SJCRH30 (cell line): ENCODE measurements at regions not wholly inside any gene's neighbourhood (a gene's known extent, or its start where the extent isn't known, plus 50 kb on each side); places are given as distances from the start of the nearest gene placed in this dataset.

Experiments used
- DNase-seq, 2 experiments: peaks; one replicate each; pipeline ENCODE4 v3.0.0-alpha.2; 2015 to 2020
- H3K27ac ChIP-seq: fragments of 250-450 bp; sonication (Bioruptor Pico); 2 replicates; pipeline ENCODE4 v1.5.1; 2020; ENCODE audit warnings: mild to moderate bottlenecking, moderate library complexity
- H3K27me3 ChIP-seq: fragments of 250-450 bp; sonication (Bioruptor Pico); 2 replicates; pipeline ENCODE4 v1.5.1; 2020; ENCODE audit warnings: mild to moderate bottlenecking, moderate library complexity
- H3K36me3 ChIP-seq: fragments of 250-450 bp; sonication (Bioruptor Pico); 2 replicates; pipeline ENCODE4 v1.5.1; 2020; ENCODE audit warnings: mild to moderate bottlenecking, moderate library complexity
- H3K4me1 ChIP-seq: fragments of 250-450 bp; sonication (Bioruptor Pico); 2 replicates; pipeline ENCODE4 v1.5.1; 2020; ENCODE audit warnings: mild to moderate bottlenecking, moderate library complexity
- H3K4me3 ChIP-seq: fragments of 250-450 bp; sonication (Bioruptor Pico); 2 replicates; pipeline ENCODE4 v1.5.1; 2020; ENCODE audit warnings: mild to moderate bottlenecking, moderate library complexity
- H3K9me3 ChIP-seq: fragments of 250-450 bp; sonication (Bioruptor Pico); replicated peaks from 2 replicates; pipeline ENCODE4 v1.5.1; 2020; ENCODE audit warnings: mild to moderate bottlenecking, moderate library complexity

GRCh38 chr5:144896473-144896872, 725.8 kb downstream of the KCTD16 start:
- Histone ChIP-seq H3K4me1 (no peaks in the 10 kb centered on the region), H3K4me3 (no peak overlapping the region), H3K36me3 (no peaks in the 10 kb centered on the region), H3K27ac (no peak overlapping the region), H3K27me3 (no peaks in the 10 kb centered on the region), H3K9me3 (no peaks in the 10 kb centered on the region)
- no peak for DNase-seq

- Histone ChIP-seq H3K4me1 (no peaks in the 10 kb centered on the region), H3K9me3 (no peaks in the 10 kb centered on the region), H3K27ac (no peak overlapping the region), H3K36me3 (no peaks in the 10 kb centered on the region), H3K27me3 (no peaks in the 10 kb centered on the region), H3K4me3 (no peak overlapping the region)
- DNase-seq, result no peak
Measured at GRCh38 chr5:144886668-144887067, 716.0 kb downstream of the KCTD16 start.

- Histone ChIP-seq H3K27ac (no peak overlapping the region), H3K4me3 (no peak overlapping the region), H3K4me1 (no peaks in the 10 kb centered on the region), H3K9me3 (no peaks in the 10 kb centered on the region), H3K36me3 (no peaks in the 10 kb centered on the region), H3K27me3 (no peaks in the 10 kb centered on the region)
- DNase-seq, result no peak
Measured at GRCh38 chr5:144882739-144883283, 712.1 kb downstream of the KCTD16 start.

GRCh38 chr5:144880513-144880912, 709.8 kb downstream of the KCTD16 start:
- no peaks in the 10 kb centered on the region for H3K27me3 ChIP-seq
- no peaks in the 10 kb centered on the region for H3K4me1 ChIP-seq
- no peak overlapping the region for H3K27ac ChIP-seq
- DNase-seq, result no peak
- H3K36me3 ChIP-seq, result no peaks in the 10 kb centered on the region
- H3K4me3 ChIP-seq, result no peak overlapping the region
- H3K9me3 ChIP-seq, result no peaks in the 10 kb centered on the region

GRCh38 chr5:144876990-144877389, 706.3 kb downstream of the KCTD16 start:
- DNase-seq, result no peak

GRCh38 chr5:144873076-144873475, 702.4 kb downstream of the KCTD16 start:
- Histone ChIP-seq H3K27me3 (no peaks in the 10 kb centered on the region), H3K4me1 (no peaks in the 10 kb centered on the region), H3K4me3 (no peak overlapping the region), H3K27ac (no peak overlapping the region), H3K9me3 (no peaks in the 10 kb centered on the region), H3K36me3 (no peaks in the 10 kb centered on the region)
- no peak for DNase-seq

More at GRCh38 chr5:144876990-144877389, 706.3 kb downstream of the KCTD16 start:
- Histone ChIP-seq H3K36me3 (no peaks in the 10 kb centered on the region), H3K4me1 (no peaks in the 10 kb centered on the region), H3K4me3 (no peak overlapping the region), H3K27me3 (no peaks in the 10 kb centered on the region), H3K9me3 (no peaks in the 10 kb centered on the region), H3K27ac (no peak overlapping the region)

- H3K27ac ChIP-seq, result no peak overlapping the region
- H3K4me3 ChIP-seq, result no peak overlapping the region
- no peaks in the 10 kb centered on the region for H3K36me3 ChIP-seq
- DNase-seq, result no peak
- no peaks in the 10 kb centered on the region for H3K4me1 ChIP-seq
- no peaks in the 10 kb centered on the region for H3K9me3 ChIP-seq
- no peaks in the 10 kb centered on the region for H3K27me3 ChIP-seq
Measured at GRCh38 chr5:144864118-144864517, 693.4 kb downstream of the KCTD16 start.

- no peak for DNase-seq
- no peak overlapping the region for H3K4me3 ChIP-seq
- no peaks in the 10 kb centered on the region for H3K9me3 ChIP-seq
- H3K36me3 ChIP-seq, result no peaks in the 10 kb centered on the region
- H3K27ac ChIP-seq, result no peak overlapping the region
- no peaks in the 10 kb centered on the region for H3K27me3 ChIP-seq
- no peaks in the 10 kb centered on the region for H3K4me1 ChIP-seq
Measured at GRCh38 chr5:144857454-144857853, 686.8 kb downstream of the KCTD16 start.

GRCh38 chr5:144844086-144844485, 673.4 kb downstream of the KCTD16 start:
- DNase-seq, result no peak
- H3K4me3 ChIP-seq, result no peak overlapping the region

GRCh38 chr5:144832416-144832815, 661.7 kb downstream of the KCTD16 start:
- no peaks in the 10 kb centered on the region for H3K9me3 ChIP-seq
- no peak overlapping the region for H3K27ac ChIP-seq
- no peak overlapping the region for H3K4me3 ChIP-seq
- H3K36me3 ChIP-seq, result no peaks in the 10 kb centered on the region
- no peaks in the 10 kb centered on the region for H3K4me1 ChIP-seq
- no peak for DNase-seq
- no peaks in the 10 kb centered on the region for H3K27me3 ChIP-seq

More at GRCh38 chr5:144844086-144844485, 673.4 kb downstream of the KCTD16 start:
- H3K27me3 ChIP-seq, result no peaks in the 10 kb centered on the region
- H3K4me1 ChIP-seq, result no peaks in the 10 kb centered on the region
- no peaks in the 10 kb centered on the region for H3K9me3 ChIP-seq
- no peak overlapping the region for H3K27ac ChIP-seq
- H3K36me3 ChIP-seq, result no peaks in the 10 kb centered on the region

GRCh38 chr5:144831650-144832049, 661.0 kb downstream of the KCTD16 start:
- no peak overlapping the region for H3K4me3 ChIP-seq
- H3K4me1 ChIP-seq, result no peaks in the 10 kb centered on the region
- no peaks in the 10 kb centered on the region for H3K27me3 ChIP-seq
- no peaks in the 10 kb centered on the region for H3K36me3 ChIP-seq
- no peaks in the 10 kb centered on the region for H3K9me3 ChIP-seq
- DNase-seq, result no peak
- H3K27ac ChIP-seq, result no peak overlapping the region

- H3K4me1 ChIP-seq, result no peaks in the 10 kb centered on the region
- no peaks in the 10 kb centered on the region for H3K36me3 ChIP-seq
- no peak overlapping the region for H3K4me3 ChIP-seq
- no peak overlapping the region for H3K27ac ChIP-seq
- no peak for DNase-seq
- H3K9me3 ChIP-seq, result no peaks in the 10 kb centered on the region
- no peaks in the 10 kb centered on the region for H3K27me3 ChIP-seq
Measured at GRCh38 chr5:144822503-144822902, 651.8 kb downstream of the KCTD16 start.

GRCh38 chr5:144820278-144820677, 649.6 kb downstream of the KCTD16 start:
- no peaks in the 10 kb centered on the region for H3K4me1 ChIP-seq
- no peak for DNase-seq

GRCh38 chr5:144815131-144815530, 644.5 kb downstream of the KCTD16 start:
- Histone ChIP-seq H3K27ac (no peak overlapping the region), H3K4me3 (no peak overlapping the region), H3K4me1 (no peaks in the 10 kb centered on the region), H3K36me3 (no peaks in the 10 kb centered on the region), H3K9me3 (no peaks in the 10 kb centered on the region), H3K27me3 (peaks cover 4% of the 10 kb centered on the region; the same call in 1 of the 2 replicates)
- no peak for DNase-seq

More at GRCh38 chr5:144820278-144820677, 649.6 kb downstream of the KCTD16 start:
- Histone ChIP-seq H3K27ac (no peak overlapping the region), H3K4me3 (no peak overlapping the region), H3K36me3 (no peaks in the 10 kb centered on the region), H3K9me3 (no peaks in the 10 kb centered on the region), H3K27me3 (no peaks in the 10 kb centered on the region)

GRCh38 chr5:144812763-144813162, 642.1 kb downstream of the KCTD16 start:
- H3K27ac ChIP-seq, result no peak overlapping the region
- no peak overlapping the region for H3K4me3 ChIP-seq
- H3K36me3 ChIP-seq, result no peaks in the 10 kb centered on the region
- no peaks in the 10 kb centered on the region for H3K4me1 ChIP-seq
- peaks cover 4% of the 10 kb centered on the region; the same call in 1 of the 2 replicates for H3K27me3 ChIP-seq
- no peak for DNase-seq
- H3K9me3 ChIP-seq, result no peaks in the 10 kb centered on the region

- H3K27ac ChIP-seq, result no peak overlapping the region
- no peak overlapping the region for H3K4me3 ChIP-seq
- H3K36me3 ChIP-seq, result no peaks in the 10 kb centered on the region
- H3K9me3 ChIP-seq, result no peaks in the 10 kb centered on the region
- DNase-seq, result no peak
- no peaks in the 10 kb centered on the region for H3K4me1 ChIP-seq
- no peaks in the 10 kb centered on the region for H3K27me3 ChIP-seq
Measured at GRCh38 chr5:144800169-144800568, 629.5 kb downstream of the KCTD16 start.
